GM18508 (cell line): ENCODE measurements at regions not wholly inside any gene's neighbourhood (a gene's known extent, or its start where the extent isn't known, plus 50 kb on each side); places are given as distances from the start of the nearest gene placed in this dataset.

ENCODE experiments used
- ATAC-seq: cut with Tn5 transposase; IDR thresholded peaks from one replicate; pipeline ENCODE4 v1.9.1; 2021; ENCODE audit warnings: moderate number of reproducible peaks; ENCODE audit not compliant: insufficient read depth, unreplicated experiment

DNA sequence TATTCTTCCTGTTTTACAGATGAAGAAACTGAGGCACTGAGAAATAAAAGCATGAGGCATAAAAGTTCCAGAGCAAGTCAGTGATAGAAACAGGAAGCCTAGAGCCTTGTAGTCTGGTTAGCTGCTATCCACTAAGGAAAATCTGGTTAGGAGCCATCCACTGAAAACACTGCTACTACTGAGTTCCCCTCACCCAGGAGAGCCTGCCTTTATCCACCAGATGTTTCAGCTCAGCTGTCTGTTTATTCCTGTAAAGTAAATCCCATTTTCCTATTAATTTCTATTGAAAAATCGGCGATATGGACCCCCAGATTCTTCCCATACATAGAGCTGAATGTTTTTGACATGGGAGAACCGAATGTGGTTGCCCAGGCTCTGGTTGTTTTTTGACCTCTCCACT, 63.7 kb upstream of the LMO4 start:
- no peak for ATAC-seq

DNA sequence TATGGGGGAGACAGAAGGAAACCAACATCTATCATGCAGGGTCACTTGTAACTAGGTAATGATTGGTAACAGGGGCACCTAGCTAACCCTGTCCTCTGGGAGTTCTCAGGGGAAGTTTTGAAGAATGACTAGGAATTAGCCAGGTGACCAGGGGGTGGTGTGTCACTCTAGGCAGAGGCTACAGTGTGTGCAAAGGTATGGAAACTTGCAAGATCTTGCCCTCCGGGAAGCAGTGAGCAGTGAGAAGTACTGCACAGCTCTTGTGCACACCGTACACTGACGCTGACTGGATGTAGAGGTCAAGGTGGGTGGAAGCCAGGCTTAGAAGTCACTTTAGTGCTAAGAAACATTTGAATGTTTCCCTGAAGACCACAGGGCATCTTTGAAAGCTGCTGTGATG, 62.9 kb upstream of the LMO4 start:
- ATAC-seq: no peak

DNA sequence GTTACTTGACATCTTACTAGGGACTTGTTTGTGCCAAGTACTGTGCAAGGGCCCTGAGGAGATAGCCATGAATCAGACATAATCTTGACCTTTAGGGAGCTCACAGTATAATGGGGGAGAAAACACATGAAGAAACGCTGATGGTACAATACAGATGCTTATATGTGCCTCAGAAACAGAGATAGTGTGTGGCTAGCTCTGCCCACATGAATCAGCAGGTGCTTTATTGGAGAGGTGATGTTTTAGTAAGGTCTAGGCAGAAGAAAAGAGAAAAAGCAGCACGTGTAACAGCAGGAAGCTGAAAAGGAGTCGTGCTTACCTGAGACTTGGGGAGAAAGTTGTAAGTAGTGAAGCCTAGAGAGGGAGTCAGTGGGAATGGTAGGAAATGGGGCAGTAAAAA, 60.6 kb upstream of the LMO4 start:
- ATAC-seq: no peak

DNA sequence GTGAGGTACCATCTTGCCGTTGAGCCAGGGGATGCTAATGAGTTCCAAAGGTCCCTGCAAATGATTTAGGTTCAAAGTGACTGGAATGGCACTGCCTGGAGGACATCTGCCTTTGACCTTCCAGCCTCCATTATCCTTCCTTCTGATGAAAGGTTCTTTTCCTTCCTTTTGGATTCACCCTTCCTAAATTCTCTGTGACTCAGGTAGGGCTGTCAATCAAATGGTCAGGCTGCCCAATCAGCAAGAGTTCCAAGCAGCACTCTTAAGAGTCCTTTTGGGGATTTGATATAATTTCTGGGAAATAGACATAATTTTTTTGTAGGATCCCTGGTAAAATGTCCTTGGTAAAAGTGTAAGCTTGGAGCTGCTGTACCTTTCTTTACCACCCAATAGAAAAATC, 58.8 kb upstream of the LMO4 start:
- ATAC-seq: no peak

DNA sequence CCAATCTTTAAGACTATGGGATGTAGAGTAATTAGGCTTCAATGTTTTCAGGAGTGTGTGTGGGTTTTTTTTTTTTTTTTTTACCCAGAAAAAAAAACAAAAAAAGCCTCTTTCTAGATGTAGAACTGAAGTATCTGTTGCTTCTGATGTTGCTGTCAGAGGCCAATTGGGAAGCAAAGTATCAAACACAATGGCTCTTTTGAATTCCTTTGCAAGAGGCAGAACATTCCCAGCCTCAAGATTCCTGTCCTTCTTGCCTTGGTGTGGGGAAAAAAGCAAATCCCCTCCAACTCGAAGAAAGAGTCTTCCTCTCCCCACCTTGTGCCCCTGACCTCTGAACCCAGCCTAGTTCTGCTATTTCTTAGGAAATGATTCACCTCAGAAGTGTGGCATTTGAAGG, 55.4 kb upstream of the LMO4 start:
- no peak for ATAC-seq

DNA sequence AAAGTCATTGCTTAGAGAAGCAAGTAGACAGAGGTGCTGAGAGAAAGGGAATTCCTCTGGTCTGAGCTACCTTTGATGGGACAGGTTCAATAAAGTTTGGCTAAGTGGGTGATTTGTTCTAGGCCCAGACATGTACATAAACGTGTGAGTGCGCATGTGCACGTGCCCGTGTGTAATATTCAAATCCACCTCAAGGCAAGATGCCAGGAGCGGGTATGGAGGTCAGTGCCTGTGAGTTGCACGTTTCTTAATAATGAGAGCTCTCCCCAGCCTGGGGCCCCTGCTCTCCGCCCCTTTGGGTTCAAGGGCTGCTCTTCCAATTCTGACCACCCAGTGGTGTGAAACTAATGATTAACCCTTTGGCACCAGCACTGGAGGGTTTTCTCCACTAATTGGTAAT, 53.8 kb upstream of the LMO4 start:
- ATAC-seq: no peak

DNA sequence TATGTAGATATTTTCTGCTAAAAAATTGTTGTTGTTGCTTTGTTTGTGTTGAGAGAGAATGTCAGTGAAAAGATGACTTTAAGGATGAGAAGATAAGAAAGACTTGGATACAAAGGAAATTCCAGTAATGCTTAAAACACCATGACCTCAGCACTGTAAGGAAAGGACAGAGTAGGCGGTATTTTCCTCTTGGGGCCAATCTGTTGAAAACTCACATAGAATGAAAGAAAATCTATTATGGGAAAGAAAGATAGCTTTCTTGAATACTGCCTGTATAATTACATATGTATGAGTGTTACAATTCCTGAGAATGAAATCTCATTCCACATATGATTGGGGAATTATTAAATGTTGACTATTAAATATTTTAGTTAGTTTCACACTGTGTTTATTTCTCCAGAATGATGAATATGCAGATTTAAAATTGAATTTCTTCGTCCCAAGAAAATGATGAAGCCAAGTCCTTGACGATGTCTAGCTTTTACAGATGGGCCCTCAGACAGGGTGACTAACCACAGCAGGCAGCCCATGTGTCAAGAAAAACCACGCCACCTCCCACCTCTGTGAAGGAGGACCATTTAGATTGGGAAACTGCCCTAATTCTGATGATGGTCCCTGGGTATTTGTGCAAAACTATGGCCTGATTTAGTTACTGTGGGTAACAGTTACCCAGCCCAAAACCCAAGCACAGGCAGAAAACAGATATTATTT, 49.7 kb upstream of the LMO4 start:
- ATAC-seq: no peak
